GM12892 (cell line): ENCODE measurements at regions not wholly inside any gene's neighbourhood (a gene's known extent, or its start where the extent isn't known, plus 50 kb on each side); places are given as distances from the start of the nearest gene placed in this dataset.

Source experiments
- POLR2A ChIP-seq: IDR thresholded peaks from 2 replicates; pipeline ENCODE4 v1.6.1; 2011; ENCODE audit warnings: low read depth, low read length, control low read depth
- POLR2AphosphoS5 ChIP-seq: IDR thresholded peaks from 2 replicates; pipeline ENCODE4 v1.6.1; 2011; ENCODE audit warnings: low read depth, low read length, control low read depth

DNA sequence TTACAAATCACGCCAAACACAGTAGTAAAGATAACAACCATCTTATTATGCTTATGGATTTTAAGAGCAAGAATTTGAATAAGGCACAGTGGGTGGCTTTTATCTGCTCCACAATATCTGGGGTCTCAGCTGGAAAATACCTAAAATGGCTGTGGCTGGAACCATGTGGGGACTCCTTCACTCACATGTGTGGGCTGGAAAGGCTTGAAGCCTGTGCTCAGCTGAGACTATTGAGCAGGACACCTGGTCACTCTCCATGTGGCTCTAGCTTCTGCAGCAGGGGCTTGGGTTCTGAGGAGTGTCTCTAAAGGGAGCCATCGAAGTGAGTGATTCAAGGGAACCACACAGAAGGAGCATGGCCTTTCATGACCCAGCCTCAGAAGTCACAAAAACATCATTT, 239.6 kb upstream of the B3GALT2 start:
- no peak for TF ChIP-seq POLR2A
- no peak for TF ChIP-seq POLR2AphosphoS5
